ENCODE measurements at regions not wholly inside any gene's neighbourhood (a gene's known extent, or its start where the extent isn't known, plus 50 kb on each side); places are given as distances from the start of the nearest gene placed in this dataset.
"Not testable (repeated sequence)": the region's sequence is repeated elsewhere in the genome, so short reads cannot be mapped to it uniquely, and the experiment has no call there.

GRCh38 chr5:99063737-99064136, 134.9 kb upstream of the CHD1 start:
- no peak for DNase-seq (ENCODE audit: low read depth, low spot score)

- no peak for DNase-seq (ENCODE audit: low read depth, low spot score)
Measured at GRCh38 chr5:99061711-99062110, 132.9 kb upstream of the CHD1 start.

GRCh38 chr5:99061299-99061698, 132.5 kb upstream of the CHD1 start:
- DNase-seq (ENCODE audit: low read depth, low spot score), result no peak

GRCh38 chr5:99060306-99061261, 131.8 kb upstream of the CHD1 start:
- DNase-seq (ENCODE audit: low read depth, low spot score), result peak; percentile 78

GRCh38 chr5:99059685-99060084, 130.9 kb upstream of the CHD1 start:
- no peak for DNase-seq (ENCODE audit: low read depth, low spot score)

- DNase-seq (ENCODE audit: low read depth, low spot score), result no peak
Measured at GRCh38 chr5:99058466-99058865, 129.7 kb upstream of the CHD1 start.

GRCh38 chr5:99054972-99055371, 126.2 kb upstream of the CHD1 start:
- DNase-seq (ENCODE audit: low read depth, low spot score), result no peak

- DNase-seq (ENCODE audit: low read depth, low spot score), result no peak
Measured at GRCh38 chr5:99045871-99046270, 117.1 kb upstream of the CHD1 start.

GRCh38 chr5:99043257-99043656, 114.5 kb upstream of the CHD1 start:
- DNase-seq (ENCODE audit: low read depth, low spot score), result not testable (repeated sequence)

GRCh38 chr5:99037668-99038067, 108.9 kb upstream of the CHD1 start:
- peak; percentile 14 for DNase-seq (ENCODE audit: low read depth, low spot score)

- DNase-seq (ENCODE audit: low read depth, low spot score), result no peak
Measured at GRCh38 chr5:99035942-99036341, 107.1 kb upstream of the CHD1 start.

- DNase-seq (ENCODE audit: low read depth, low spot score), result no peak
Measured at GRCh38 chr5:99034336-99034735, 105.5 kb upstream of the CHD1 start.

- no peak for DNase-seq (ENCODE audit: low read depth, low spot score)
Measured at GRCh38 chr5:99033014-99033900, 104.5 kb upstream of the CHD1 start.

GRCh38 chr5:99032234-99033013, 103.6 kb upstream of the CHD1 start:
- DNase-seq (ENCODE audit: low read depth, low spot score), result no peak

- no peak for DNase-seq (ENCODE audit: low read depth, low spot score)
Measured at GRCh38 chr5:99030906-99031440, 102.2 kb upstream of the CHD1 start.

GRCh38 chr5:99029172-99029571, 100.4 kb upstream of the CHD1 start:
- no peak for DNase-seq (ENCODE audit: low read depth, low spot score)

GRCh38 chr5:99028170-99028569, 99.4 kb upstream of the CHD1 start:
- not testable (repeated sequence) for DNase-seq (ENCODE audit: low read depth, low spot score)

- no peak for DNase-seq (ENCODE audit: low read depth, low spot score)
Measured at GRCh38 chr5:99025298-99026045, 96.7 kb upstream of the CHD1 start.

GRCh38 chr5:99023330-99023729, 94.5 kb upstream of the CHD1 start:
- DNase-seq (ENCODE audit: low read depth, low spot score), result no peak

GRCh38 chr5:99022250-99022649, 93.4 kb upstream of the CHD1 start:
- DNase-seq (ENCODE audit: low read depth, low spot score), result no peak

GRCh38 chr5:99020698-99021048, 91.9 kb upstream of the CHD1 start:
- no peak for DNase-seq (ENCODE audit: low read depth, low spot score)
